Stimulated activated CD4-positive, alpha-beta T cell treated with anti-CD3 and anti-CD28 coated beads, TNF-alpha, amount 100 ng/mL, for 1 hour (primary cell): ENCODE measurements at regions not wholly inside any gene's neighbourhood (a gene's known extent, or its start where the extent isn't known, plus 50 kb on each side); places are given as distances from the start of the nearest gene placed in this dataset.

ENCODE experiments used
- DNase-seq, 3 donors: peaks; one replicate each; pipeline ENCODE4 v3.0.0-alpha.2; 2020; ENCODE audit warnings: low read depth in 3 of 3, low spot score in 1 of 3

GRCh38 chr6:165229216-165229615 lies 80.2 kb downstream of the C6orf118 start:
- DNase-seq: no peak

- no peak for DNase-seq
These were observed 81.6 kb downstream of the C6orf118 start for GRCh38 chr6:165227644-165228329.

GRCh38 chr6:165223736-165224135 lies 85.7 kb downstream of the C6orf118 start:
- DNase-seq: no peak

GRCh38 chr6:165223101-165223500 lies 86.3 kb downstream of the C6orf118 start:
- no peak for DNase-seq

- no peak for DNase-seq
These were observed 86.9 kb downstream of the C6orf118 start for GRCh38 chr6:165222315-165223025.

DNA sequence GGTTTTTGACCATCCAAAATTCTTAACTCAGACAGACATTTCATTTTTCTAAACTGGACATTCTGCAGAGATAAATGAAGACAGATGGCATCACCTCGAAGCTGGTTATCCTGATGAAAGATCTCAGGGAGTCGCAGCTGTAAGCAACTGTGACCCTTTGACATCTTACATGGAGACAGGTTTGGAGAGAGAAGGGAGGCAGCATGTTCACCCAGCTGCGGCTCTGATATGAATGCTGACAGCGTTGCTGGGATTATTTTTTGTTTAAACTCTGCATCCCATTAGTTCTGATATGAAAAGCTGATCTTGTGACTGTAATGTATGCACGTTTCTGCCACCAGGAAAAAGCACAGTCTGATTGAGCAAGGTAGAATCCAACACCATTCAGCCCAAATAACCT lies 89.4 kb downstream of the C6orf118 start:
- no peak for DNase-seq

DNA sequence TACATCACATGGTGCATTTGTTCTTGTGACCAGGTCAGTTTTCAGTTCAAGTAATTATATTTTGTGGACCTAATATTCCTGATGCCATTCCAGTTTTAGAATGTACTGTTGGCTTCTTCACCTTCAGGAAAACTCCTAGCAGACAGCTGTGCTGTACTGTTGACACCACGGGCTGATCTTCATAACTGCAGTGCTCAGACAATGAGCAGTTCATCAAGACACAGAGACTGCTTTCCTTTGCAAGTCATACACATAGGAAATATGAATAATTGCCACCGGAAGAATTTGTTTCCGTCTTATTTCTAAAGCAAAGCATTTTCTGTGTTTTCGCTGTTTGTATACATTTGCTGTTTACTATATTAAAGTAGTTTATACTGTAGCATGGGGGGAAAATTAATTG lies 89.8 kb downstream of the C6orf118 start:
- no peak for DNase-seq

GRCh38 chr6:165218829-165219228 lies 90.6 kb downstream of the C6orf118 start:
- DNase-seq: no peak

GRCh38 chr6:165206798-165207197 lies 102.6 kb downstream of the C6orf118 start:
- DNase-seq: no peak

GRCh38 chr6:165205632-165206031 lies 103.8 kb downstream of the C6orf118 start:
- DNase-seq: no peak

DNA sequence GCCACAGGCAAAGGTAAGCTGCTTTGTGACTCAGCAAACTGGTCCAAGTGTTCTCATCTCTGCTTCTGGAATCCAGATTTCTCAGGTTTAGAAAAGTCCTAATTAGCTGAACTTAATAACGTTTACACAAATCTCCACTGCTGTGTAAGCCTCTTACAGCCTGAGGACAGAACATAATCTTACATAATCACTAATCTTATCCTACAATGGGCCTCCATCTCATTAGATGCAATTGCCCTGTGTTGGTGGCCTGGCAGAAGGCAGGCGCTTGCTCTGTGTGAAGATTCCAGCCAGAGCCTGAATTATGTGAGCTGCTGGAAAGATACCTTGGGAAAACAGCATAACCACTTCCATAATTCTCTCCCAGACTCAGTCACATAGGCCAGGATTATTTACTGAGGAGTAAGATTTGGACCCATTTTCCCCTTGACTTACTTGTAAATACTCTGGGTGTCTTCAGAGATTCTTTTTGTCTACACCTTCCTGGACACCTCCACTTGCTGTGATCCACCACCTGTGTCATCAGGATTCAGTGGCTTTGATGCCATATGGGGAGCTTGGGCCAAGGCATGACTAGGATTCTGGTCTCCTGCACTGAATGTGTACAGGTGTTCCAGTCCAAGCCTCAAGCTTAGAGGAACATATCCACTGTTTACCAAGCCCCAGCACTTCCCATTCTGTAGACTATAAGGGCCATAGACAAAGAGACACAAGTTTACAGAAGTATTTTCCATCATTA lies 104.4 kb downstream of the C6orf118 start:
- no peak for DNase-seq

- DNase-seq: no peak
These were observed 109.2 kb downstream of the C6orf118 start for GRCh38 chr6:165200178-165200577.

DNA sequence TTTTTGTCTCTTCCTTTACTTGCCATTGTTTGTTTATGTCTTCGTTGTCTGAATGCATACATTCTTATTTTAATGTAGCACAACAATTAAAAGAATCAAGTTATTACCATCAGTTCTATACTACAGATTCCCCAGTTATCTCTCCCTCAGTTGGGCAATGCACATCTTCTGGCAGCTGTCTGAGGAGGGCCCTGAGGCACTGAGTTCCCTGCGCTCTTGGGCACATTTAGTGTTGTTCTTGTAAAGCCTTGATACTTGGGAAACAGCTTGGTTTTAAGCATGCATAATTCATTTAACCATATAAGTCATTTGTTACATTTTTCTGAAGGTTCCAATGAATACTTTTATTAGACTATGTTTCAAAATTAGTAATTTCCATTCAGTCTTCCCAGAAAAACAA lies 117.9 kb downstream of the C6orf118 start:
- no peak for DNase-seq

DNA sequence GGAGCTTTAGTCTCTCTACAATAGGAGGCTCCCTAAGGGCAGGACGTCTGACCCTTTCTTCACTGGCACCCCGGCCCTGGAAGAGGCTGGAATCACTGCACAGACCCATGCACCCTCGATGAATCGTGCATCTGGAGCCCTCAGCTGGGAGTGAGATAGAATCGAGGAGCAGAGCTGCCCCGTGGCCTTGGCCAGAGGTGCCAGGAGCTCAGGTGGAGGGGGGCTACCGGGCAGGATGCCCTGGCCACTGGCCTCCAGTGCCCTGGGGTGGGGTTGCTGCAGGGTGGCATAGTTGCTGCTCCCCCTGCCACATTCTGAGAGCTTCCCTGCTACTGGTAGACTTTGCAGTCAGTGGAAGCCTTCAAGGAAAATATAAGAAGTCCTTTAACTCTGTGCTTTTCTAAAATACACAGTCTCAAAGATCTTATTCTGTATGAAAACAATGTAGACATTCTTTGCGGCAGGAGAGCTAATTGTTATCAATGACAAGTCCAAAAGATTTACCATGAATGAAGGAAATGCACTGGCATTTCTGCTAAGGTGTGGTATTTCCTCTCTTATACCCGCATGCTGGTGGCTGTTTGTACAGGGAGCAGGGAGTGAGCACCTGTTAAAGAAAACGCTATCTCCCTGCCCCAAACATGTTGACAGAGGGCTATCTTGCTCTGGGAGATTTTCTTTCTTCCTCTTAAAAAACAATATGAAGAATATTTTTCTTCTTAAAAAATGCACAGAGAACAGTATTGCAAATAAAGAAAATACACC lies 122.8 kb downstream of the C6orf118 start:
- no peak for DNase-seq

DNA sequence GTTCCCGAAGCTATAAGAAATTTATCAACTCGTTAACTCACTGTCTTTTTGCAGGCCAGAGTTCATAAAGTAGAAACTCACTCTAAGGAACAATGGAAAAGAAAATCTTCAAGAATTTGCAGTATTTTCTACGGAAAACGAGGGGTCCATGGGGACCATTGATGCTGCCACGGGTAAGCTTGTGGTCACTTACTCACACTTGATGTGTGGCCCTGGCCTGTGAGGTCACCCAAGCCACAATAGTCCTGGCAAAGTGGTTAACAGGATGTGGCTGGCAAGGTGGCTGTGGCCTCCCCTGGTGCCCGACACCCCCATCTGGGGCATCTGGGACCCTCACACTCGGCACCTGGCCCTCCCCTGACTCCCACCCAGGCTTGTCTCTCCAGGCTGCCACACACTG lies 123.4 kb downstream of the C6orf118 start:
- DNase-seq: no peak

DNA sequence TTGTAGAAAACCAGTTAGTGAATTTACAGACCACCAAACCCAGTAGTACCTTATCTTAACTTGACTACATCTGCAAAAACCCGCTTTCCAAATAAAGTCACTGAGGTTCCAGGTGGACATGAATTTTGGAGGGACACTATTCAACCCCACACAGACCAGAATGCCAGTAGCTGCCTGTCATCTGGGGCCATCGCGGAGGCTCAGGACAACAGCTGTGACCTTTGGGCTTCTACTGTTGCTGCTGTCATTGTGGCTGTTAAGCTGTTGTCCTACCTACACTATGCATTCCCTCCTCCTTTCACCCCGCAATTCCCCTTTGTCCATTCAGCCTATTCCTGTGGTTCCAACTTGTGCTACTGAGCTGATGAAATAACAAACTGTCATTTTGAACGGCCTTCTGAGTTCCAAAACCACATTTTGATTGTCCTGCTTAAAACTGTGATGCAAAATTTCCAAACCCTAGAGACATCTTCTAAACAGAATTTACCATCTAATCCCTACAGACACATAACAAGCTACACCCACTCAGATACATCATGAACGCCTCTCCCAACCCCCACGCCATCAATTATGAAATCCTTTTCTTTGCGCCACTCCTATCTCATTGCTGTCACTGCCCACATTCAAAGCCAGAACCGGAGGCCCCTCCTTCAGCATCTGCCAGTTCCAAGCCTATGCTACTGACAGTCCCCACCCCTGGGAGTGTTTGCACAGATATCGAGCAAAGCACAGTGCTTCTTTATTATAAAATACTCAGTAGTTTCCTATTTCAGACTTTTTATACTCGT lies 125.0 kb downstream of the C6orf118 start:
- DNase-seq: no peak

GRCh38 chr6:165183496-165184140 lies 125.8 kb downstream of the C6orf118 start:
- DNase-seq: no peak

GRCh38 chr6:165183071-165183470 lies 126.3 kb downstream of the C6orf118 start:
- DNase-seq: no peak

DNA sequence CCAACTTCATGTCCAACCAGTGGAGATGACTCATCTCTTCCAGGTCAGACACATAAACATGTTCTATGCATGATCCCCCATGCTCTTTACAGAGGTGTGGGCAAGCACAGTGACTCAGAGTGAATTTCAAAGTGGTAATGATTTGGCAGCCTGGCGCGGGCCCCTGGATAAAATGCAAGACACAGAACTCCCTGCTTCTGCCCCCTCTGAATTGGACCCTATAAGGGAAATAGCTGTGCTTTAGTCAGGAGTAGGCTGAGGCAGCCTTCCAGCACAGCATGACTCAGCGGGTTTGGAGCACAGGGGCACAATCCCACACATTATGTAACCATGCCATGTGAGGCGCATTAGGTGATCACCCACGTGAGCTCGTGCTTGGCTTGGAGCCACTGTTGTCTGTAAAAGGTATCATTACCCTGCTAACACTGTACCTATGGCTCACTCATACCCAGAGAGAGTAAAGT lies 127.4 kb downstream of the C6orf118 start:
- DNase-seq: no peak

DNA sequence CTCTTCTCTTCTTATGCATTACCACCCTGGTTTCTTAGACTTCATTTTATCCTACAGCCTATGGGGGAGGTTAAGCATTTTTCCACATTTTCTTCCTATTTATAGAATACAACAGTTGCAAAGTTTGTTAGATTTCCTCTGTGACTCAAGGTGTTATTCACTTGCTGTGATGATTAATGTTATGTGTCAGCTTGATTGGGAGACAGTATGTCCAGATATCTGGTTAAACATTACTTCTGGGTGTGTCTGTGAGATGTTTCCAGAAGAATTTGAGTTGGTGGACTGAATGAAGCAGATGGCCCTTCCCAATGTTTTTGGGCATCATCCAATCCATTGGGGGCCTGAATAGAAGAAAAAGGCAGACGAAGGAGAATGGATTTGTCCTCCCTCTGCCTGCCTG lies 131.3 kb downstream of the C6orf118 start:
- no peak for DNase-seq
